ENCODE measurements at regions not wholly inside any gene's neighbourhood (a gene's known extent, or its start where the extent isn't known, plus 50 kb on each side); places are given as distances from the start of the nearest gene placed in this dataset.

DNA sequence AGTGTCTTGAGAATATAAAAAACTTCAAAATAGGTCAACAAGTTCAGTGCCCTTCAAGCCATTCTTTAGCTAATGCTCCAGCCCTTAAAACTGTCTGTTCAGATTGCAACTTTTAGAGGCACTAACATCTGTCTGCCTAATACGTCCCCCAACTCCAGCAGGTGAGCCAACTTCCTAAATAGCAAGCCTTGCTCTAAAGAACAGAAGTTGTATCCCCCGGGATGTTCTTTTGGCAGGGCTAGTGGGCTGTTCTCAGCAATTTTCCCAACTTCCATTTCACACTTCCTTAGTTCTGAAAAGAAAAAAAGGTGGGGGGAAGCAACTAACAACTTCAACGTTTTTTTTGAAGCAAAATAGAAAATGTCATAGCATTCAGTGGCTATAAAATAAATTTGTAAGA is 290.0 kb upstream of the PTCHD4 start:
- ChIA-PET CTCF (ENCODE audit: low intra/inter-chr PET ratio, low total read pairs) (no interaction called here), POLR2A (no interaction called here)
- H3K4me1 ChIP-seq (ENCODE audit: insufficient read depth, low read length), result no peaks in the 10 kb centered on the region
- no peak overlapping the region for H3K27ac ChIP-seq (ENCODE audit: extremely low read length, insufficient read depth, low read length)
- ATAC-seq, result no peak
- intact Hi-C loops (cut with micrococcal nuclease; ENCODE audit: unreplicated experiment) (no loop called here), in situ Hi-C loops (cut with HindIII; ENCODE audit: extremely low pct_ligation_motif_present, low pct_unique_long_range_greater_than_20kb) (no loop called here)
- BruUV-seq (replicated peaks), result no TSS peak
- FAIRE-seq, result no peak
- DNase-seq (ENCODE audit: low spot score), result no peak
- H2AFZ ChIP-seq (ENCODE audit: low read length), result no peak overlapping the region
- no peaks in the 10 kb centered on the region for H3K36me3 ChIP-seq (replicated peaks in 1 of 2; ENCODE audit: control insufficient read depth in 1 of 2, insufficient read depth in 2 of 2, low read length in 2 of 2)
- no peaks in the 10 kb centered on the region for H3K27me3 ChIP-seq (ENCODE audit: control insufficient read depth in 1 of 2, insufficient read depth in 2 of 2, low read length in 2 of 2)
- no peak for TF ChIP-seq MIER3 (CRISPR knock-in tag; IDR thresholded peaks at IDR 0.05; ENCODE audit: borderline replicate concordance)
- TF ChIP-seq ASH2L (IDR thresholded peaks at IDR 0.05; ENCODE audit: insufficient read length, low read depth, low read length), result no peak
- TF ChIP-seq HNRNPK (IDR thresholded peaks at IDR 0.05; ENCODE audit: low read depth, low read length, poor library complexity, severe bottlenecking), result no peak
- TF ChIP-seq, protein P1, sequence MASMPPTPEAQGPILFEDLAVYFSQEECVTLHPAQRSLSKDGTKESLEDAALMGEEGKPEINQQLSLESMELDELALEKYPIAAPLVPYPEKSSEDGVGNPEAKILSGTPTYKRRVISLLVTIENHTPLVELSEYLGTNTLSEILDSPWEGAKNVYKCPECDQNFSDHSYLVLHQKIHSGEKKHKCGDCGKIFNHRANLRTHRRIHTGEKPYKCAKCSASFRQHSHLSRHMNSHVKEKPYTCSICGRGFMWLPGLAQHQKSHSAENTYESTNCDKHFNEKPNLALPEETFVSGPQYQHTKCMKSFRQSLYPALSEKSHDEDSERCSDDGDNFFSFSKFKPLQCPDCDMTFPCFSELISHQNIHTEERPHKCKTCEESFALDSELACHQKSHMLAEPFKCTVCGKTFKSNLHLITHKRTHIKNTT (CRISPR knock-in tag; IDR thresholded peaks at IDR 0.05), result no peak
- TF ChIP-seq KAT7 (CRISPR knock-in tag; IDR thresholded peaks at IDR 0.05; ENCODE audit: borderline replicate concordance), result no peak
- no peak for TF ChIP-seq NFE2 (CRISPR knock-in tag; IDR thresholded peaks at IDR 0.05)
- TF ChIP-seq SIX1 (CRISPR knock-in tag; IDR thresholded peaks at IDR 0.05; ENCODE audit: borderline replicate concordance), result no peak
- no peak for TF ChIP-seq SRSF4 (IDR thresholded peaks at IDR 0.05; ENCODE audit: low read depth, low read length, poor library complexity, severe bottlenecking)
- TF ChIP-seq ZNF225 (CRISPR knock-in tag; IDR thresholded peaks at IDR 0.05), result no peak
- TF ChIP-seq ATAD3A (CRISPR knock-in tag; IDR thresholded peaks at IDR 0.05), result no peak
- TF ChIP-seq ZNF446 (CRISPR knock-in tag; IDR thresholded peaks at IDR 0.05), result no peak
- TF ChIP-seq ZNF878 (CRISPR knock-in tag; IDR thresholded peaks at IDR 0.05), result no peak
- TF ChIP-seq ZNF577 (CRISPR knock-in tag; IDR thresholded peaks at IDR 0.05; ENCODE audit: borderline replicate concordance, low read depth), result no peak
- TF ChIP-seq, protein P2, sequence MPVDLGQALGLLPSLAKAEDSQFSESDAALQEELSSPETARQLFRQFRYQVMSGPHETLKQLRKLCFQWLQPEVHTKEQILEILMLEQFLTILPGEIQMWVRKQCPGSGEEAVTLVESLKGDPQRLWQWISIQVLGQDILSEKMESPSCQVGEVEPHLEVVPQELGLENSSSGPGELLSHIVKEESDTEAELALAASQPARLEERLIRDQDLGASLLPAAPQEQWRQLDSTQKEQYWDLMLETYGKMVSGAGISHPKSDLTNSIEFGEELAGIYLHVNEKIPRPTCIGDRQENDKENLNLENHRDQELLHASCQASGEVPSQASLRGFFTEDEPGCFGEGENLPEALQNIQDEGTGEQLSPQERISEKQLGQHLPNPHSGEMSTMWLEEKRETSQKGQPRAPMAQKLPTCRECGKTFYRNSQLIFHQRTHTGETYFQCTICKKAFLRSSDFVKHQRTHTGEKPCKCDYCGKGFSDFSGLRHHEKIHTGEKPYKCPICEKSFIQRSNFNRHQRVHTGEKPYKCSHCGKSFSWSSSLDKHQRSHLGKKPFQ (CRISPR knock-in tag; IDR thresholded peaks at IDR 0.05; ENCODE audit: insufficient replicate concordance), result no peak
- no peak overlapping the region for H3K9ac ChIP-seq (ENCODE audit: insufficient read depth, low read depth, low read length)
- H3K9me3 ChIP-seq (ENCODE audit: low read length), result peaks cover 5% of the 10 kb centered on the region; the same call in 1 of the 2 replicates
- no peak overlapping the region for H3K4me3 ChIP-seq (replicated peaks in 1 of 3; ENCODE audit: insufficient read depth in 1 of 3, low read depth in 2 of 3, low read length in 3 of 3)
- H3K4me2 ChIP-seq (ENCODE audit: low read depth, low read length), result no peak overlapping the region
- no peaks in the 10 kb centered on the region for H4K20me1 ChIP-seq (ENCODE audit: insufficient read depth, low read length)
- no peaks in the 10 kb centered on the region for H3K79me2 ChIP-seq (ENCODE audit: insufficient read depth, low read length)
- 8% methylated on average over 3 of the region's 3 CpGs for WGBS (ENCODE audit: low lambda C conversion rate)
